ENCODE measurements at regions not wholly inside any gene's neighbourhood (a gene's known extent, or its start where the extent isn't known, plus 50 kb on each side); places are given as distances from the start of the nearest gene placed in this dataset.

DNA sequence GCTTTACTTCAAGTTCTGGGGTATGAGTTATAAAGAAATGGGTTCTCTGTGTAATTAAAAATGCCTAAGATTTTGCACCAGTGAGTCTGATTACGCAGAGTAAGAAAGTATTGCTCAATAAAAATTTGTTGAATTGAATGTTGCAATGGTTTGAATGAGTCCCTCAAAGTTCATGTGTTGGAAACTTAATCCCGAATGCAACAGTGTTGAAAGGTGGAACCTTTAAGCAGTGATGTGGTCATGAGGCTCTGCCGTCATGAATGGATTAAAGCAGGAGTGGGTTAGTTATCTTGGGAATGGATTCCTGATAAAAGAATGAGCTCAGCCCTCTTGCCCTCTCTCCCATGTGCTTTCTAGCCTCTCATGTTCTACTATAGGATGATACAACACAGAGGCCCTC, 52.6 kb upstream of the SESN3 start:
- Histone ChIP-seq H3K27me3 (ENCODE audit: control insufficient read depth, insufficient read depth, low read length) (no peaks in the 10 kb centered on the region), H3K27ac (ENCODE audit: low read depth in 2 of 2, low read length in 2 of 2) (no peak overlapping the region), H3K4me3 (ENCODE audit: low read length in 3 of 3) (no peak overlapping the region), H3K9ac (ENCODE audit: low read length in 3 of 3) (no peak overlapping the region), H3K4me1 (ENCODE audit: control insufficient read depth in 2 of 3, insufficient read depth in 2 of 3, low read depth in 1 of 3, low read length in 3 of 3) (no peaks in the 10 kb centered on the region), H3K9me3 (ENCODE audit: control insufficient read depth in 2 of 3, insufficient read depth in 1 of 3, low read length in 3 of 3) (no peaks in the 10 kb centered on the region), H3K36me3 (ENCODE audit: control insufficient read depth in 2 of 3, insufficient read depth in 3 of 3, low read length in 3 of 3) (no peaks in the 10 kb centered on the region)
- intact Hi-C loops (cut with DNase I), result no loop called here
- DNase-seq (no peak), FAIRE-seq (no peak)
- TF ChIP-seq CTCF (IDR thresholded peaks at IDR 0.05; ENCODE audit: borderline replicate concordance, extremely low read depth, insufficient read depth), result no peak

GRCh38 chr11:95283146-95283545, 52.1 kb upstream of the SESN3 start:
- TF ChIP-seq CTCF (IDR thresholded peaks at IDR 0.05; ENCODE audit: borderline replicate concordance, extremely low read depth, insufficient read depth), result no peak
- Histone ChIP-seq H3K9me3 (ENCODE audit: control insufficient read depth in 2 of 3, insufficient read depth in 1 of 3, low read length in 3 of 3) (no peaks in the 10 kb centered on the region), H3K4me3 (ENCODE audit: low read length in 3 of 3) (no peak overlapping the region), H3K36me3 (ENCODE audit: control insufficient read depth in 2 of 3, insufficient read depth in 3 of 3, low read length in 3 of 3) (no peaks in the 10 kb centered on the region), H3K27ac (ENCODE audit: low read depth in 2 of 2, low read length in 2 of 2) (no peak overlapping the region), H3K27me3 (ENCODE audit: control insufficient read depth, insufficient read depth, low read length) (no peaks in the 10 kb centered on the region), H3K4me1 (ENCODE audit: control insufficient read depth in 2 of 3, insufficient read depth in 2 of 3, low read depth in 1 of 3, low read length in 3 of 3) (no peaks in the 10 kb centered on the region), H3K9ac (ENCODE audit: low read length in 3 of 3) (no peak overlapping the region)
- intact Hi-C loops (cut with DNase I), result no loop called here
- DNase-seq (no peak), FAIRE-seq (no peak)

DNA sequence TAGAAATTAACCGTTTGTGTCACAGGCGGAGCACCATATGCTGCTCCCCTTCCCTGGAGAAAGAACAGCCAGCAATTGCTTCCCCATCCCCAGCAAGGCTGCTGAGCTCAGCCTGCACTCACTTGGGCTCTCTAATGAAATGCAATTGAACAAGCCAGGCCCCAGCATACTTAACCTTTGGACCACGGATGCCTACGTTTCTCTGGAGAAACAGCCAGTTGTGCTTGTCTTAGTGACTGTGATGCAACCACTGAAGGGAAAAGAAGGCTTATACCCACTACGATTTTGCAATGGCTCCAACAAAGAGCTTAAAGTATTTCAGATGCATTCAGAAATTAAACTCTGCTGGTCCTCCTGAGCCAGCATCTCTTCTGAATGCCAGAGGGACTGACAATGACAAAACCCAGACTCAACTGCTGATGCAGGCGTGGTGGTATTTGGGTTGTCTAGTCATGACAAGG, 51.3 kb upstream of the SESN3 start:
- DNase-seq, result peak in 2 of 5 donors; percentile 33 to 60
- intact Hi-C loops (cut with DNase I), result no loop called here
- no peak for TF ChIP-seq CTCF (IDR thresholded peaks at IDR 0.05; ENCODE audit: borderline replicate concordance, extremely low read depth, insufficient read depth)
- no peaks in the 10 kb centered on the region for H3K27me3 ChIP-seq (ENCODE audit: control insufficient read depth, insufficient read depth, low read length)
- H3K36me3 ChIP-seq (ENCODE audit: control insufficient read depth in 2 of 3, insufficient read depth in 3 of 3, low read length in 3 of 3), result no peaks in the 10 kb centered on the region
- FAIRE-seq, result no peak
- H3K4me3 ChIP-seq (ENCODE audit: low read length in 3 of 3), result no peak overlapping the region
- H3K9me3 ChIP-seq (ENCODE audit: control insufficient read depth in 2 of 3, insufficient read depth in 1 of 3, low read length in 3 of 3), result no peaks in the 10 kb centered on the region
- H3K9ac ChIP-seq (ENCODE audit: low read length in 3 of 3), result no peak overlapping the region
- peak overlapping the region in 1 of 2 donors; percentile 0 for H3K27ac ChIP-seq (ENCODE audit: low read depth in 2 of 2, low read length in 2 of 2)
- no peaks in the 10 kb centered on the region for H3K4me1 ChIP-seq (ENCODE audit: control insufficient read depth in 2 of 3, insufficient read depth in 2 of 3, low read depth in 1 of 3, low read length in 3 of 3)
